NB4 (cell line): ENCODE measurements at regions not wholly inside any gene's neighbourhood (a gene's known extent, or its start where the extent isn't known, plus 50 kb on each side); places are given as distances from the start of the nearest gene placed in this dataset.
"Not testable (repeated sequence)": the region's sequence is repeated elsewhere in the genome, so short reads cannot be mapped to it uniquely, and the experiment has no call there.

Experiments used
- CTCF ChIP-seq: IDR thresholded peaks from one replicate; pipeline ENCODE4 v1.5.1; 2012; ENCODE audit warnings: low read depth, low read length
- POLR2A ChIP-seq: IDR thresholded peaks from 2 replicates; pipeline ENCODE4 v1.6.1; 2011; ENCODE audit warnings: mild to moderate bottlenecking; ENCODE audit not compliant: insufficient read length; ENCODE audit errors: extremely low read depth
- TF ChIP-seq, protein P1 (sequence below): IDR thresholded peaks from 2 replicates; pipeline ENCODE4 v1.6.1; 2011; ENCODE audit warnings: low read depth, low read length

DNA sequence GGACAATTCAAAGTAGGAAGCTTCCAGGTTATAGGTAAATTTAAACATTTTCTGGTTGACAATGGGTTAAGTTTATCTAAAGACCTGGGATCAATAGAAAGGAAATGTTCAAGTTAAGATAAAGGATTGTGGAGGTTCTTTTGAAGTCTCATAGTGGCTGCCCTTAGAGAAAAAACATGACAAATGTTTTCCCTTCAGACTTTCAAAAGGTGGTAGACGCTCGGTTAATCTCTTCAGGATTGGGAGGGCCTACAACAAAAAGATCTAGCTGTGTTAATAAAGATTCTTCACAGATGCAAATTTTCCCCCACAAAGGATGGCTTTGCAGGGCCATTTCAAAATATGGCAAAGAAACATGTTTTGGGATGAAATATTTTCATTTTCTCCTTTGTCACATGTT, 86.6 kb upstream of the FRMD4A start:
- TF ChIP-seq CTCF, POLR2A: not testable (repeated sequence)
- TF ChIP-seq, protein P1, sequence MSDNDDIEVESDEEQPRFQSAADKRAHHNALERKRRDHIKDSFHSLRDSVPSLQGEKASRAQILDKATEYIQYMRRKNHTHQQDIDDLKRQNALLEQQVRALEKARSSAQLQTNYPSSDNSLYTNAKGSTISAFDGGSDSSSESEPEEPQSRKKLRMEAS = not testable (repeated sequence)
